ENCODE measurements at regions not wholly inside any gene's neighbourhood (a gene's known extent, or its start where the extent isn't known, plus 50 kb on each side); places are given as distances from the start of the nearest gene placed in this dataset.

DNA sequence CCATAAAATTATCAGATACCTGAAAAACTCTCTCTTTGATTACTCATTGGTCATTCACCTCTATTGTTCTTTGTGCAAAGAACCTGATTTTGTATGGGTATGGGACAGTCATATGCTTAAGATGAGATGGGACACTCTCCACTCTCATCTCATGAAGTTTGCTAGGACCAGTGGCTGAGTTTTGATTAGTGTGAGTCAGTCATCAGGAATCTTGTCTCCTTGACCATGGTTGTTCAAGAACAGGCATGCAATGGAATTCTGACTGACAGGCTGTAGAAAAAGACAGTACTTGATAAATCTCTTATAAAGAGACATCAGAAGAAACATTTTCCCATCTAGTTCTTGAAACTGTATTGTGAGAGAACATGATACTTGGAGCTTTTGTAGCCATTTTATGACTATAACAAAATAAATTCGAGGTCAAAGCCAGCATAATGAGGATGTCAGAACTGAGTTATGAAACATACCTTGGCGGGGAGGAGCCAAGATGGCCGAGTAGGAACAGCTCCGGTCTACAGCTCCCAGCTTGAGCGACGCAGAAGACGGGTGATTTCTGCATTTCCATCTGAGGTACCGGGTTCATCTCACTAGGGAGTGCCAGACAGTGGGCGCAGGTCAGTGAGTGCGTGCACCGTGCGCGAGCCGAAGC is 367.0 kb downstream of the NR4A2 start:
- Histone ChIP-seq H2BK5ac (ENCODE audit: low read depth, low read length) (no peak overlapping the region), H2BK12ac (ENCODE audit: low read depth, low read length) (peak overlapping the region; percentile 80; the same call in 1 of the 2 replicates), H3K14ac (ENCODE audit: insufficient read length) (no peak overlapping the region), H3K27ac (ENCODE audit: low read depth, low read length) (no peak overlapping the region), H4K91ac (replicated peaks; ENCODE audit: insufficient read length, low read length) (no peak overlapping the region), H3K18ac (ENCODE audit: extremely low read depth, low read length) (peak overlapping the region; percentile 71), H3K79me1 (ENCODE audit: low read depth, low read length) (peaks cover 2% of the 10 kb centered on the region; the same call in 1 of the 2 replicates), H3K4me2 (ENCODE audit: insufficient read depth in 1 of 2, low read depth in 2 of 2, low read length in 2 of 2) (peak overlapping the region; percentile 51 to 61), H2BK120ac (replicated peaks; ENCODE audit: low read depth, low read length) (no peak overlapping the region), H4K5ac (ENCODE audit: insufficient read length, low read depth, low read length) (no peak overlapping the region), H3K9me3 (ENCODE audit: insufficient read depth in 2 of 2, low read depth in 1 of 2, low read length in 1 of 2) (no peaks in the 10 kb centered on the region), H3K4me1 (replicated peaks in 1 of 4; ENCODE audit: control insufficient read depth in 3 of 4, insufficient read depth in 4 of 4, low read length in 3 of 4) (no peaks in the 10 kb centered on the region), H3K79me2 (ENCODE audit: control insufficient read depth in 1 of 2, insufficient read depth in 2 of 2, low read length in 2 of 2) (no peaks in the 10 kb centered on the region), H2AK5ac (ENCODE audit: low read depth, low read length) (no peak overlapping the region), H3K4me3 (ENCODE audit: extremely low read depth in 1 of 4, insufficient read depth in 2 of 4, low read depth in 3 of 4, low read length in 4 of 4) (peak overlapping the region in 2 of 4 experiments; percentile 30 to 42; a peak in 2 of 8 replicates), H3K4ac (replicated peaks; ENCODE audit: insufficient read length, low read depth, low read length) (no peak overlapping the region), H3K23me2 (ENCODE audit: low read depth, low read length) (no peaks in the 10 kb centered on the region), H4K8ac (ENCODE audit: extremely low read depth, insufficient read depth, low read length) (no peak overlapping the region), H2BK15ac (ENCODE audit: low read length) (no peak overlapping the region), H3K56ac (replicated peaks; ENCODE audit: insufficient read length, low read depth, low read length) (no peak overlapping the region), H4K20me1 (replicated peaks in 1 of 2; ENCODE audit: control insufficient read depth in 1 of 2, insufficient read depth in 2 of 2, low read length in 2 of 2) (no peaks in the 10 kb centered on the region), H3K36me3 (ENCODE audit: control insufficient read depth in 2 of 4, insufficient read depth in 4 of 4, low read length in 3 of 4) (no peaks in the 10 kb centered on the region), H3K9ac (replicated peaks in 1 of 4; ENCODE audit: extremely low read depth in 1 of 4, low read depth in 3 of 4, low read length in 3 of 4) (peak overlapping the region in 1 of 4 experiments; percentile 67; a peak in 2 of 7 replicates), H3K27me3 (replicated peaks in 1 of 4; ENCODE audit: control insufficient read depth in 3 of 4, extremely low read depth in 1 of 4, insufficient read depth in 3 of 4, low read length in 3 of 4) (no peaks in the 10 kb centered on the region), H2AFZ (ENCODE audit: low read length) (peak overlapping the region; percentile 81; the same call in 1 of the 2 replicates), H3K23ac (ENCODE audit: insufficient read length) (no peak overlapping the region), H2BK20ac (ENCODE audit: low read length) (no peak overlapping the region; the same call in 1 of the 2 replicates)
- no peak for DNase-seq (ENCODE audit: low read depth in 1 of 2, low spot score in 2 of 2)
- no peak for FAIRE-seq
- ChIA-PET POLR2A (ENCODE audit: partially characterized antibody) (interaction anchor here (0.7 to 1.2 kb wide), 2 partner anchors 10 to 42 kb away, joined by 3 read pairs; no protein-coding TSS in a partner anchor), CTCF (ENCODE audit: partially characterized antibody) (no interaction called here)
- 99% methylated on average over 8 of the region's 14 CpGs; no CpG with 5 or more reads in 1 of the 2 experiments for WGBS, 2 experiments (ENCODE audit: extremely low coverage in 1 of 2, insufficient coverage in 1 of 2, insufficient read length in 1 of 2, insufficient replicate concordance in 2 of 2, low coverage in 1 of 2, low lambda C conversion rate in 2 of 2, missing lambda C conversion rate in 1 of 2)
- TF ChIP-seq SIN3A (conservative IDR thresholded peaks at IDR 0.05 in 1 of 2, IDR thresholded peaks at IDR 0.05 in 1 of 2; ENCODE audit: low read depth in 1 of 2, low read length in 2 of 2) (no peak), RNF2 (IDR thresholded peaks at IDR 0.05; ENCODE audit: borderline replicate concordance, low read depth, low read length, missing control alignments, poor library complexity, severe bottlenecking) (no peak), CBX5 (IDR thresholded peaks at IDR 0.05; ENCODE audit: low read depth, low read length) (no peak), BRCA1 (IDR thresholded peaks at IDR 0.05; ENCODE audit: low read depth, low read length) (no peak), CREB1 (IDR thresholded peaks at IDR 0.05) (no peak), BCL11A (IDR thresholded peaks at IDR 0.05; ENCODE audit: low read depth in 2 of 2, low read length in 2 of 2) (no peak), ZNF274 (IDR thresholded peaks at IDR 0.05; ENCODE audit: borderline replicate concordance, extremely low read depth, low read length) (no peak), TEAD4 (IDR thresholded peaks at IDR 0.05; ENCODE audit: low read depth, low read length) (no peak), RBBP5 (IDR thresholded peaks at IDR 0.05; ENCODE audit: borderline replicate concordance, low read depth, low read length) (no peak), EGR1 (IDR thresholded peaks at IDR 0.05; ENCODE audit: borderline replicate concordance, low read depth, low read length) (no peak), POU5F1 (IDR thresholded peaks at IDR 0.05; ENCODE audit: low read depth, low read length) (no peak)
- TF ChIP-seq, protein P1, sequence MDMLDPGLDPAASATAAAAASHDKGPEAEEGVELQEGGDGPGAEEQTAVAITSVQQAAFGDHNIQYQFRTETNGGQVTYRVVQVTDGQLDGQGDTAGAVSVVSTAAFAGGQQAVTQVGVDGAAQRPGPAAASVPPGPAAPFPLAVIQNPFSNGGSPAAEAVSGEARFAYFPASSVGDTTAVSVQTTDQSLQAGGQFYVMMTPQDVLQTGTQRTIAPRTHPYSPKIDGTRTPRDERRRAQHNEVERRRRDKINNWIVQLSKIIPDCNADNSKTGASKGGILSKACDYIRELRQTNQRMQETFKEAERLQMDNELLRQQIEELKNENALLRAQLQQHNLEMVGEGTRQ (IDR thresholded peaks at IDR 0.05; ENCODE audit: low read length): no peak

Measured in H1 (cell line).